Effector CD8-positive, alpha-beta T cell (primary cell): ENCODE measurements at regions not wholly inside any gene's neighbourhood (a gene's known extent, or its start where the extent isn't known, plus 50 kb on each side); places are given as distances from the start of the nearest gene placed in this dataset.
"Not testable (repeated sequence)": the region's sequence is repeated elsewhere in the genome, so short reads cannot be mapped to it uniquely, and the experiment has no call there.

Experiments used
- DNase-seq: peaks from one replicate; lab custom pipeline; 2025; lab: John Stamatoyannopoulos, UW

DNA sequence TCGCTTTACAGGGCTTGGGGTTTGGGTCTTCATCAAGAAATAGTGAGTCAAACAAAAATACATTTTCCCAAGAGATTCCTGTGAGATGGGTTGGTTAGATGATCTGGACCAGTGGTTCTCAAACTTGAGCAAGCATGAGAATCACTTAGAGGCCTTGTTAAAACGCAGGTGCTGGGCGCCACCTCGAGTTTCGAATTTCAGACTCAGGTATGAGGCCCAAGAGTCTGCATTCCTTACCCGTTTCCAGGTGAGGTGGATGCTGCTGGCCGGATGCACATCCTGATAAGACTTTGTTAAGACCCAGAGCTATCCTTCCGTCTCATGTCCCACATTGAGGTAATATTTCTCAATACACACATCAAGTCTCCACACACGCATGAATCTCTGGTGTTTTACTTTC is 707.8 kb upstream of the SALL3 start:
- DNase-seq: no peak

DNA sequence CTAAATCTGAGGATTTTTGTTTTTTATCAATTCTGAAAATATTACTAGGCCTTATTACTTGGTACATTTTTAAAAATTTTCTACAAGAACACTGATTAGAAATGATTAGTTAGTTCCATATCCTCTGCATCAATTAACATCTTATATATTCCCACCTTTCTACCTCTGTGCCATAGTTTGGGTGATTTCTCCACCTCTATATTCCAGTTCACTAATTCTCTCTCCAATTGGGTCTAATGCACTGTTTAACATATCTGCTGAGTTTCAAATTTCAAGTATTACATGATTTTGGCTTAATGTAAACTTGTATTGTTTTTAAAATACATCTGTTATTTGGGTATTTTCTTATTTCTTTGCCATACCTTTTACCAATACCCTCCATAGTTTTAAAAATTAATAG is 705.7 kb upstream of the SALL3 start:
- DNase-seq: no peak

DNA sequence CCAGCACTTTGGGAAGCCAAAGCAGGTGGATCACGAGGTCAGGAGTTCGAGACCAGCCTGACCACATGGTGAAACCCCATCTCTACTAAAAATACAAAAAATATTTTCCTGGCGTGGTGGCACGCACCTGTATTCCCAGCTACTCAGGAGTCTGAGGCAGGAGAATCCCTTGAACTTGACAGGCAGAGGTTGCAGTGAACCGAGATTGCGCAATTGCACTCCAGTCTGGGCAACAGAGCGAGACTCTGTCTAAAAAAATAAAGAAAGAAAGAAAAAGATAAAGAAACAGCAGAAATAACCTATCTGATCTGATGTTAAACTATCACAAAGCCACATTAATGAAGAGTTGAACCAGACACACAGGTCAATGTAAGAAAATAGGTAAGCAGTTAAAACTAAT is 696.2 kb upstream of the SALL3 start:
- DNase-seq: not testable (repeated sequence)

DNA sequence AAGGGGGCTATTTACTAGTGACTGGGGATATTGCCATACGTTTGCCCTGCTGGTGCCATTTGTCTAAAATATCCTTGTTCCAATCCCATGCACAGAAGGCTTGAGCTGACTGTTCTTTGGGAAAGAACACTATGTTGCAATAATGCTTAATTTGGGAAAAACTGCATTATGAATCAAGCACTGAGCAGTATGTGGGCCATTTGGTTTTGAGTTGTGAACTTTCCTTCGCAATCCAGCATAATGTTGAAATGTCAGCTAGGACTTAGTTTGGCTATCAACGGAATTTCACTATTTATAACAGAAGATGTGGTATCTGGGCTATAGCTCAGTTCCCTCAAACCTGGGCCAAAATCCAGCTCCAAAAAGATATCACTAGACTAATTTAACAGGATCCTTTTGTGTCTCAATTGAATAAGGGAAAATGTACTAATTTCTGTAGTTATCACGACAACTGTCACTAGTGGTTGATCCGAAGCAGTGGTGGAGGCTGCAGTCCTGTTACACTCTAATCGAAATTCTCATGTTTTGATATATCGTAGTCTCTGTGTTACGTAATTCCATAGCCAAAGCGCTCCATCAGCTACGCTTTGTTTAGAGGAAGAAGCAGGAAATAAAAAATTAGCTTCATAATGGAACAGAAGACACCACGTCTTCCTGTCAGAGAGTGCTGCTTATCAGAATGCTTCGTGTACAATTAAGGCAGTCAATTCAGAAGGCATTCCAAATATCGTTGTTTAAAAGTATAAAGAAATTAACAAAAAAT is 686.8 kb upstream of the SALL3 start:
- no peak for DNase-seq

DNA sequence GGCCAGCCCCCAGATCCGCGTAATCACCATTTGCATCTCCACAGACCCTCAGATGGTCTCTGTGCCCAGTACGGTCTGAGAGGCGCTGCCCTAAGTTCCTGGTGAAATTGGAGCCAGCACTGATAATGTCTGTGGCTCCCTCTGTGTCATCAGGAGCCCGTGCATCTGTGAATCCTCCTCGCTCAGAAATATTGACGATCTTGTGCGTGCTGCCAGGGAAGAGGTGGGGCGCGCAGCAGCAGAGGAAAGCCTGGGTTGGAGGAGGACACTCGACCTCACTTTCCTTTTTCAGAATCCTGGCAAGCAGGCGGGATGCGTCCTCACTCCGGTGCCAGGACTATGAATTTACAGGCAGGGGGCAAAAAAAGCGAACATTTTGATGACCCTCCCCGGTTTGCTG is 686.1 kb upstream of the SALL3 start:
- no peak for DNase-seq

DNA sequence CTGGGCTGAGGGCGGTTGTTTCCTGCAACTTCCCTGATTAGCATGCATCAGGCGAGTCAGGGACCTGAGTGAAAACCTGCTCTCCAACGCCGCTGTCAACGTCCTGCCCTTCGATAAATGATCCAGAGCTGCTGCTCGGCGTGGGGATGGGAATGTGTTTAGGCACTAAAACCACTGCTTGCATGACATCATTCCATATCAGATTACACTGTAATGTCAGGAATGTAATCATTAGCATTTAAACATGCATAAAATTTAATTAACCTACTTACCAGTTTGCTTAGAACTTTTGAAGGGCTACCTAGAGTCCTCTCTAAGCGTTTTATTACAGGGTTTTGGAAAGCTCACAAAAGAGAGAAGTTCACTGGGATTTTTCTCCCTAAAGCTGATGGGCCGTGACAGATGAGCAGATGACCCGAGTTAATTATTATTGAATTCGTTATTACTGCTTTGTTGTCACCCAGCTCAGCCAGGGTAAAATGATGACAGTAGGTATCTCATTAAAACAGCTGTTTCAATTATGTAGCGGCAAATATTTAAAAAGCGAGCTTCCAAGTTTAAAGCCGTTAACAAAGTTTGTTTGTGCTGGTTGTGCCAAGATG is 685.6 kb upstream of the SALL3 start:
- DNase-seq: no peak

DNA sequence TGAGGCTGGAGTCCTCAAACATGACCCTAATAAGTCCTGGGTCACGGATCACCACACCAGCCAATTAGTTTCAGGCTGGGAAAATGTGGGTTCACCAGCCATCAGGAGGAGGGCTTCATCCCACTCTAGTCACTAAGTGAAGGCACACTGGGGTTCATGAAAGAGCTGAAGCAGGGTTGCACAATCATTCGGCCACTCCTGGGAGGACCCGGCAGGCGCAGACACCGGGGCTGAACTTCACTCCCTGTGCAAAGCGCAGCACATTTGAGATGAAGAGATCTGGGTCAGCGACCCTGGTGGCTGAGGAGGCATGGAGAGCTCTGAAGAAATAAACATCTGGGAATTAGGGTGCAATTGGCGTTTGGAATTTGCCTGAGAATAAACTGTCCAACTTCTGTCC is 684.4 kb upstream of the SALL3 start:
- no peak for DNase-seq

DNA sequence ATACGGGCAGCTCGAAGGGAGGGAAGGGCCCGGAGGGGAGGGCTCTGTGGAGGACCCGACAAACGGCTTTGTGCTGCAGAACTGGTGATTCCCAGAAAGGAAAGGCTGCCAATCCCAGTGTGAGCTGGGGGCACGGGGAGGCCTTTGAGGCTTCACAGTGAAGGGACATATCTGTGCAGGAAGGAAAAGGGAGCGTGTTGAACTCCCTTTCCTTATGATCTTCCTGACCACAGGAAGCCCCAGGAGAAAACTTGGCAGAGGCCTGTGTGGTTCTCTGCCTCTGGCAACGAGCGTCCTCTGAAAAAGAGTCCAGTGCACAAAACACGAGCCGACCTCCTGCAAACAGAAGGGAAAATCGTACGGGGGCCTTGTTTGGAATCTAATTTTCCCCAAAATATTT is 683.5 kb upstream of the SALL3 start:
- no peak for DNase-seq

DNA sequence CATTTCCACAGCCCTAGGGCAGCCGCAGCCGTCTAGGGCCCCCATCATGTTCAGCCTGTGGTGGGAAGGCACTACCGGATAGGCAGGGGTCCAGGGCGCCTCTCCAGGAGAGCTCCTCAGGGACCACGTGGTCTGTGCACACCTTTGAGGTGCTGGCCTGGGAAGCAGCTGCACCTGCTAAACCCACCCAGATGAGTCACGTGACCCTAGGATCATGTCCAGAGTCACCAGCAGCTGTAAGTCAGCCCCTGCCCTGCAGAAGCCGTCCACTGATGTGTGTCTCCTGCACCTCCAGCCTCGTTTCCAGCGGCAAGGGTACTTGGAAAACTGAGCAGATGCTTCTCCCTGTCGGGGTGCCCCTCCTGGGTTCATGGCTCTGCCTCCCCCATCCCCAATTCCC is 682.6 kb upstream of the SALL3 start:
- DNase-seq: no peak

DNA sequence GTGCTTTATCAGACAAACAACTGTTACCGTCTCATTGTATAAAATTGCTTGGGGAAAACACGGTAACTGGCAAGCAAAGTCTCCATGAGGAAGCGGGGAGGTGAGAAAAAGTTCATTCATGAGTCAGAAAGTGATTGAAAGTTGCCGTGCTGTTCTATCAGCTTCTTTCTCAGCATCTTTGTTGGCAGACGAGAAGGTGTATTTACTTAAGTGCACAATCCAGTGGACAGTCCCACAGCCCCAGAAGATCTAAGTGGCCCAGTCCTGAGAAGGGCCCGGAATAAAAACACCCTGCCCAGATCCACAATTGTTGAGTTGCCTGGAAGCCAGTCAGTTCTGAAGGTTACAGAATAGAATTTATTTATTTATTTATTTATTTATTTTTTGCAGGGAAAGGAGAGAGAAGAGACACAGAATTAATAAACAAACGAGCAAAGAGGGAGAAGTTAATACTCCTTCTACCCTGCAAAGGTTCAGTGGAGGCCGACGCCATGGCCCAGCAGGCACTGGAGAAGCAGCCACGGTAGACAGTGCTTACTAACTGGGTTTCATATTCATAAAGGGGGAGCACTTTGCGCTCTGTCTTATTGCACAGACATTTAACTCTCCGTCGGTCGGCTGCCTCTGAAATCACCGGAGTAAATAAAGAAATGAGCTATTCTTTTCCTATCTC is 676.0 kb upstream of the SALL3 start:
- DNase-seq: no peak

DNA sequence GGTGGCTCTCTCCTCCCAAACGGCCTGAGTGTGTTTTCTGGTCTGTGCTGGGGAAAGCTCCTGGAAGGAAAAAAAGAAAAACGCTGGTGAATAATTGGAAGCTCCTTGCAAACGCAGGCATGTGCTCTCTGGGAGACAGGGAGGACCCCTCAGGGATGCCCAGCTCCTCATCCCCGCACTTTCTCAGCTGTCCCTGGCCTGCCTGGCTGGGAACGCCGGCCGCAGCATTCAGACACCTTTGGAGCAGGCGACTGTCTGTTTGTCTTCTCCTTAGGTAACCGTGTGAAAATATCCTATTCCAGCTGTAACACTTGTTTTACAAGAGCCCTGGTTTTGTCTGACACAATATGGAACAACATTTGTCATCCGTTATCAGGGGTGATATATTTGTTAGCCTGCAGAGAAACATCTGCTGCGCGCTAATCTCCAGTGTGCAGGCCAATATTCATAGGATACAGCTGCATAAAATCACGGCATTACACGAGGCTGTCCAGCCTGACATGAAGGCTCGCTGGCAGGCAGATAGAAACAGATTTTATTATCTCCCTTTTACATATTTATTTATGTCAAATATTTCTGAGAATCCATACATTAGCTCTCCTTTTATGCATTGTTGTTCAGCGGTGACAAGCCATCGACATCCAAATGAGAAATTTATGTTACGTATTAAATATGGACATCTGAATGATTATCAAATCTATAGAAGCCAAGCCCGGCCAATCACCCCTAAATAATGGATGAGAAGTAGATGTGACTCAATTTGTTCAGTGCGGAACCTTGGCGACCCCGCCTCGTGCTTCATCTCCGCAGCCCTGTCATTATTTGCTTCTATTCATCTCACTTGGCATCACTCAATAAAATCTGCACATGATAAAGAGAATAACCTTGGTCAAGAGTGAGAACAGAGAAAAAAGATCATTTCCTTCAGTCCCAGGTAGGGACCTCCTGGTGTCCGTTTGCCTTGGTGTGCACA is 675.1 kb upstream of the SALL3 start:
- no peak for DNase-seq

DNA sequence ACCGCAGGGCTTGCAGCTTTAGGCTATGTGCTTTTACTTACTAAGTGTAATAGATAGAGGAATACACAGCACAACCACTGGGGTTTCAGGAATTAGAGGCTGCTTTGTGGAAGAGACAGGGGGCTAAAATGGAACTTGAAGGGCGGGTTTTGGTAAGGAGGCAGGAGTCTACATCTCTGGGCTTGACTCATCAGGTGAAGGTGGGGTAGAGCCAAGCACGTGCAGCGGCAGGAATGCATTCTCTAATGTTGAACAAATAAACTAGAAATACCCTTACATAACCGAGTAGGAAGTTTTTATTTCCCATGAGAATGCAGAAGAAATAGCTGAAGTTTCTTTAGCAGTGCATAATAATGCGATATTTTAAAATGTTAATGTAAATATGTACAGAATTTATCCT is 673.8 kb upstream of the SALL3 start:
- DNase-seq: no peak

DNA sequence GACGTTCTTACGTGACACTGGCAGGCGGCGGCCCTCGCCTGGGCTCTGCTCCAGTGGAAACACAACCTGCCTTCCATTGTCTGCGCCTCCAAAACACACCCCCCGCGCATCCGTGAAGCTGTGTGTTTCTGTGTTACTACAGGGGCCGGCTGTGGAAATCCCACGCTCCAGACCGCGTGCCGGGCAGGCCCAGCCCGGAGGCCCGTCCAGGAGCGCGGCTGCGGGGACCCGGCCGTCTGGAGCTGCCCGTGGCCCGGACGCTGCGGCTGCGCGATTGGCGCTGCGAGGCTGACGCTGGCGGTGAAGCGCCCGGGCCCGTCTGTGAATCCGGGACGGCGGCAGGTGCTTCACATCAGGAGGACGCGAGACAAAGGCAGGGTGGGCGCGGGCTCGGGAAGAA is 670.3 kb upstream of the SALL3 start:
- no peak for DNase-seq

DNA sequence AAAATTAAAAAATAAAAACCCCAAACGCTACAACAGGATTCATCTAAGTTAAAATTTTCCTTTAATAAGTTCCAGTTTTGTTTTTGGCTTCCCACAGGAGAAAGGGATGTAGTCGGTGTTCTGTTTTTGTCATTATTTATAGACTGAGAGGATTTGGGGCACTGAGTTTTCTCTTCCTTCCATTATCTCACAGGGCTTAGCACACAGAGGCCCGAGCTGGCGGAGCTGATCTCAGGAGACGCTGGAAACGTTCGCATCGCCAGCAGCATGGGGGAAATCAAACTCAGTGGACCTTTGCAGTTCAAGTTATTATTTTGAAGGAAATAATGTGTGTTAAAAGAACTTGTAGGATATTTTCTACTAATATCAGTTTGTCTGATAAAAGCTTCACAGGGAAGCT is 669.7 kb upstream of the SALL3 start:
- no peak for DNase-seq

DNA sequence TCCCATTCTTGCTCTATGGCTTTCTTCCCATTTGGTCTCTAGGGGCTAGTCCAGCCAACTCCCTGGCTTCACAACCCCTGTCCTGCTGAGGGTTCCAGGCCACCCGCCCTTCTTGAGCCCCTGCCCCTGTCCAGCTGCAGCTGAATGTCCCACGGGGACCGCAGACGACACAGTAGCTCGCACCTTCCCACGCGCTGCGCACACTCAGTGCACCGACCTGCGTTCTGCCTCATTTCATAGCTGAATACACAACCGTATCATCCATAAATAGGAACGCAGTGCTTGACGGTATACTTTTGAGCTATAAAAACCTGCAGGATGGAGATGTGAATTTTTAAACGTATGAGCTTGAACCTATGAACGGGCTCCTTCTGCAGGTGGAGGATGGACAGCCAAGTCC is 660.4 kb upstream of the SALL3 start:
- DNase-seq: no peak

DNA sequence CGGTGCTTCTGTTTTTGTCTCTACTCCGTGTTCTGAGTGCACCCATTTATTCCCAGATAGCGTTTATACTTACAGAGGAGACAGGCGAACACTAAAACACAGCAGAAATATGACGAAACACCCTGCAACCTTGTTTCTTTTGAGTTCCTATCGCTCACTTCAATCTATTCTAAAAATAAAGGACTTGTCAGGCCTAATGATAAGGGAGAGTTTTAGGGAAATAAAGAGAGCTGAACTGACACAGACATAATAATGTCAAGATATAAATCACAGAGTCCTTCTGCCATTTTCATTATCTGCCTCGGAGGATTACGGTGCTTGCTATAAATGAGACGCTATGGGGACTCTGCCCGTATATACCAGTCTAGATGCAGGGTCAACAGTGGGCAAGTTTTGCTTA is 659.7 kb upstream of the SALL3 start:
- no peak for DNase-seq

DNA sequence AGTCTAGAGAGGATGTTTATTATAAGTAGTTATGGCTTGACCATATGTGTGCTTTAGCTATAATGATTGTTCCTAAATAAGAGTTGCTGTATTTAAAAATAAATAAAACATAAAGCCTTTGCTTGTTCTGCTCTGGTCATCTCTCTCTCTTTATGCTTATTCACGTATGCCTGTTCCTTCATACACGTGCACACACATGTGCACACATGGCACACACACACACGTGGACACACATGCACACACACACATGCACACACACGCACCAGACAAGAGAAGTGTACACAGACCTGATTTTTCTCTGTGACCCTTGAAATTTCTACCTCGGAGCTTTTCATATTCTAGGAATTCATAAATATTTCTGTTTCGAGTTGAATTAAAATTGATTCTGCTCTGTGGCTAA is 658.2 kb upstream of the SALL3 start:
- DNase-seq: no peak

DNA sequence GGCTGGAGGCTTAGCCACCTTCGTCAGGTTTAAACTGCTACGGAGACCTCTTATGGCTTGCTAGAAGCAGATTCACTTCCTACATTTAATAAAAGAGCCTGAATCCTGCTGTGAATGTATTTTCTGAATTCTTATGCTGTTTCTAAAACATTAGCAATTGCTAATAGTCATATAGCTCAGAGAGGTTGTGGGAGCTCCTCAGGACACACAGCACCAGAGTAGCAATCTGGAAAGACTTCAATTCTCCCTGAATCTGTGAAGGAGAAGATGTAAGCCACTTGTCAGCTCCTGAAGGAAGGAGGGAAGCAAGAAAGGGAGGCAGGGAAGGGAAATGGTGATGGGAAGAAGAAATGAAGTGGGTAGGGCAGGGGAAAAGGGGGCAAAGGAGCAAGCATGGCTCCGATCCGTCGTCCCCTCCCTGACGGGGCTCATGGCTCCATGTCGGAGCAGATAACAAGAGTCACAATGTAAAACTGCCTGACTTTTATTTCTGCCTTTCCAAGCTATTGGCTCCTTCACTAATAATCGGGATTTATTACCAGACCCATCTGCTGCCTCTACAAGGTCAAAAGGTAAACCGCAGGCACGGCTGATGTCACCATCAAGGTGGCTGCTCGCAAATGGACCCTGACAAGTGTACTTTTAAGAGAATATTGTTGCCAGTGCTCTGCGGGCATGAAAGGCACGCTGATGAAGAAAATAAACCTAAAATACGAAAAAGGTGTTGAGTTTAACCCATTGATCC is 656.0 kb upstream of the SALL3 start:
- DNase-seq: no peak

DNA sequence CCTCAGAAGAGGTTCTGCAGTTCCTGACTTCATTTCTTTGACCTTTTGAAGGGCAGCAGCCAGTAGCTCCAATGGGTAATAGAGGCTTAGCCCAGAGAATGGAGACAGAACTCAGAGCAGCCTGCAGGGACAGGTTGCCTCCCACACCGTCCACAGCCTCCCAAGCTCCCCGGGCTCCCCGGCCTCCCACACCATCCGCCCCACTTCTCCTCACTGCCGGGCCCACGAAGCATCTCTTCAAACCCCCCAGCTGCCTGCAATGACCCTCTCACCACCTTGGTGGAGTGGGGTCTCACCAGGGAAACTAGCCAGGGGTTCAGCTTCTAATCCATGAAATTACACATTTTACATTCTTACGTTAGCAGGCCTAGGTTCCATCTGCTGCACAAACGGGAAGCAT is 652.0 kb upstream of the SALL3 start:
- DNase-seq: no peak

DNA sequence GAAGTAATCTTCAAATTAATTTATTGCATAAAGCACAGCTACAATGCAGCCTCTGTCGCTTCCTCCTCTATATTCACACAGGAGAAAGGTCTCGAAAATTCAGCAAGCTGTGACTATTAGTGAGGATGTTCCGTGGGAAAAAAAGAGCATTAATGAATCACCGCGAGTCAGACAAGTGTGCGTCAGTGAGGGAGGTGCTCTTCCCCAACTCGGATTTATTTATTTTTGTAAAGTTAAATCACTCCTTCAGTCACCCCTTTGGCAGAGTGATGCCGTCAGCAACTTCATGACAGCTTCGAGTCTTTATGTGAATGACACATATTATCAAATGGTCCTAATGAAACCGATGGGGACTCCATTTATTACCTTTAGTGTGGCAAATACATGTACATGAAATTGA is 648.9 kb upstream of the SALL3 start:
- DNase-seq: no peak

DNA sequence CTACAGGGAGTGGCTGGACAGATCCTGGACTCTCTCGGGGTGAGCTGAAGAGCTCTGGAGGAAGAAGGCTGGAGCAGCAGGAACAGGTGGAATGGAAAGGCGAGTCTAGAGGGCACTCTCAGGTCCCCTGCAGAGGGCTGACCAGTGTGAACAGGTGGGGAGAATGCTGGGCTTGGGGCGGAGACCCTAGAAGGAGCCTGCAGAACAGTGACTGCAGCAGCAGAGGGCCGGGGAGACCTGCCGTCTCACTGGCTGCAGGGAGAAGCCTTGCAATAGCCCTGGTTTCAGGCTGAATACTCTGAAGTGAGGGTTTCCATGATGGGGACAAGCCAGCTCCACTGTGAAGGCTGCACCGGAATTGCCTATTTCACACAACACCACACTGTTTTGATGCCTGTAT is 626.7 kb upstream of the SALL3 start:
- DNase-seq: no peak

DNA sequence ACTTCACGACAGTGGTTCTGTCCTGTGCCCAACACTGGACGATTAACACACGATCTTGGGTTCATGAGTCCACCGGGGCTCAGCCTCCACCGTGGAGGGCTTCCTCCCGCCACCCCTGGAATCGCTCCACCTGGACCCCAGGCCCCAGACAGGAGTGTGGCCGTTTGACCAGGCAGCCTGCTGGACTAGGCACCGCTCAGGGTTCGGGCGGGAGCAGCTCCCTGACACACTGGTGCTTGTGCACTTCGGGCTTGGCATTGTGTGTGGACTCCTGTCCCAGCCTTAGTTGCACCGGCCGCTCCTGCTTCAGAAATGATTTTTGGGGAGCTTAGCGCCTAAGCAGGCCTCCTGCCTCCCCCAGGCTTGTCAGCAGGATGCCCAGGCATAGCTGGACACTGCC is 617.4 kb upstream of the SALL3 start:
- DNase-seq: no peak
